ENCODE measurements at regions not wholly inside any gene's neighbourhood (a gene's known extent, or its start where the extent isn't known, plus 50 kb on each side); places are given as distances from the start of the nearest gene placed in this dataset.
"Not testable (repeated sequence)": the region's sequence is repeated elsewhere in the genome, so short reads cannot be mapped to it uniquely, and the experiment has no call there.

- TF ChIP-seq CTCF (IDR thresholded peaks at IDR 0.05; ENCODE audit: insufficient read depth, low read depth, low read length); EZH2 (IDR thresholded peaks at IDR 0.05; ENCODE audit: insufficient read depth, low read length): not testable (repeated sequence)
Observed at GRCh38 chr9:63333083-63333482, 1951.9 kb downstream of the FOXD4L5 start.

All from astrocyte (in vitro differentiated cells and primary cell).